Dedifferentiated amniotic fluid mesenchymal stem cell (primary cell): ENCODE measurements at regions not wholly inside any gene's neighbourhood (a gene's known extent, or its start where the extent isn't known, plus 50 kb on each side); places are given as distances from the start of the nearest gene placed in this dataset.
"Not testable (repeated sequence)": the region's sequence is repeated elsewhere in the genome, so short reads cannot be mapped to it uniquely, and the experiment has no call there.

Source experiments
- DNase-seq: peaks from one replicate; pipeline ENCODE4 v3.0.0-alpha.2; 2016; ENCODE audit errors: extremely low spot score

DNA sequence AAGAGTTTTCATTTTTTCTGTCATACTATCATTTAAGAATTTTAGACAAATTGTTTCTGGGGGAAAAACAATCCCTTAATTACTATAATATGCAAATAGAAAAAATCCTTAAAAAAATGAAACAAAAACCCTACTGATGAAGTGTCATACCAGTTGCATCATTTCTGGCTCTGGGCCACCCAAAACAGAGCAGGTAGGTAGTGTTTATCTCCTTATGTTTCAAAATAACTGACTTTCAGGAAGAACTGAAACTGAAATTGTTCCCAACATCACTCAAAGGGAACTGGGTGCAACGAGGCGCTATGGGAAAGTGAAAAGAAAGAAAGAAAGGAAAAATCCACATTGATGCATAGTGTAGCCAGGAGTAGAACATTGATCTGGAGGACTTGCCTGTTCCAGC lies 653.1 kb upstream of the SOX9 start:
- DNase-seq = no peak

DNA sequence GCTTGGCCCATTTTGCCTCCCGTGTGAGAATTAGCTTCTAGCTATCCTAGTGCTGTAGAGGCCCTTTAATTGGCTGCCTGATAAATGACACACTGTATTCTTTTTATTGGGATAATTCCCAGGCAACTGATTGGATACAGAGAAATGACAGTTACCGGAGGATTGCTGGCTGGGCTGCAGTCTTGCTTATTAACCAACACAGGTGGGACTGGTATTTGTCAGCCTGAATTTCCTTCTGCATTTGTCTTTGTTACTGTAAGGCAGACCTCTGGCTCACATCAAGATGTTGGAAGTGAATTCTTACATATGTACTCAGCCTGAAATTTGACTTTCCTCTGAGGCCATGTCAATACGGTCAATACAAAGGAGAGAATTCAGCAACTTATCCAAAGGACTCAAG lies 650.8 kb upstream of the SOX9 start:
- no peak for DNase-seq

DNA sequence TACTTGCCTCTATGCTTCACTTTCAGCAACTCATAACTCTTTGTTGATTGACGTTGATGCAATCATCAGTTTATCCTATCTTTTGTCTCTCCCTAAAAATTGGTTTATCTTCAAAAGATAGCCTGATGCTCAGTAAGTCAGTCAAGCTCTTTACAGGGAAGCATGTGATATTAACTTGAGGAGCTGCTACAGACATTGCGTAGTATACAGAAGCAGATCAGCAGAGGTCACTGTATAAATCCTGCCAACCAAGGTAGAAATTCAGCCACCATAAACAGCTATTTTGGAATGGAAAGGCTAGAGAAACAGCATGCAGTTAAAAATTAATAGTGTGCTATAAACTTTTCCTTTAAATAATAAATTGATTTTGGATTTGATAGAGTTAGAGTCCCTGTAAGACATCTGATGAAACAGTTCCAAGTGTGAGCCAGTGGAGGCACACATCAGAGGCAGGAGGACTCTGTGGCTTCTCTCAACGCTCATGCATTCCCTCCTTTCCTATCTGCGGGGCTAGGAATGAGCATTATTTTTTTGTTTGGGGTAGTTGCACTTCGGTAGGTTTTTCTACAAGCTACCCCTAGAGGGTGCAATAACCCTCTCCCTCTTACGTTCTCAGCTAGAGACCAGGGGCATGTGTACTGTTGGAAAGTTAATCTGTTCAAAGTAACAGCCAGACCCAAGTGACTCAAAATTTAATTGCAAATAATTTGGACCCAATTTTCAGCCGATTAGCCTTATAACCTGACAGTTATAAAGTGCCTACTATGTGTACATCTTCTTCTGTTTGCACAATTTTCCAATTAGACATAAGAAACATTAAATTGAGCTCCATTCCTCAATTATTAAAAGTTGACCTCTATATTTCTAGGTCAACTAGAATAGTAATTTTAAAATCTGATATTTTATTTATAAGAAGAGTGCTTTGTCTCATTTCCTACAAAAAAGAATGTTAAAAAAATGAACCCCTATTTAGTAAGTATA lies 647.7 kb upstream of the SOX9 start:
- peak; percentile 21 for DNase-seq

DNA sequence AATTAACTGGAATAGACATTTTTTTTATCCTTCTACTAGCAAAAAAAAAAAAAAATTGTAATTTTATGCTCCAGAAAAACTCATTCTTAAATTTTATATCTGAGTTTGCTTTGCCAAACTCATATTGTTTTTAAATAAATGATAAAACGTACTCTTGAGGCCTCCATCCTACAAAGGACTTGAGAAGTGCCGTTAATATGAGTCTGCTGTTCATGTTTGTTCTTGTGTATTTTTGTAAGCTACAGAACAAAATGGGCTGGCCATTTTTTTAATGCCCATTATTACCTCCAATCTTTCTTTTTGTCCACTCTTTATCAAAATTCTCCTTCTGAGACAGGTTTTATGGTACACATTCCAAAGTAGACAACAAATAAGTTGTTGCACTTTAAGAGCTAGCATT lies 643.5 kb upstream of the SOX9 start:
- no peak for DNase-seq

DNA sequence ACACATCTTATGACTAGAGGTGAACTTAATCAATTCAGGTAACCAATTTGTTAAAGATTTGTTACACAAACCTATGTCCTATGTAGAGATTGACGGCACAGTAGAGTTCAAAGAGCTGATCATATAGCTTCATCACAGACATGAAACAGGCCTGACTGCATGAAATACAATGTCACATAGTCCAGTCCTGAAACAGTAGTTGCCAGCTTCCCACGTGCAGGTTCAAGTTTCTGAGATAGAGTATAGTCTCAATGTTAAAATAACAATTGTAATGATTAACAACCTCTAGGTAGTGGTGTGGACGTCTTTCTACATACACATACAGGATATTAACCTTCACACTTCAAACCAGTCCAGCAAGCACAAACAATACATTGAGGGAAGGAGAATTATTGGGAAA lies 640.7 kb upstream of the SOX9 start:
- no peak for DNase-seq

- no peak for DNase-seq
Observed at GRCh38 chr17:71482625-71483024, 638.2 kb upstream of the SOX9 start.

GRCh38 chr17:71484546-71484945 lies 636.3 kb upstream of the SOX9 start:
- no peak for DNase-seq

- DNase-seq = no peak
Observed at GRCh38 chr17:71485426-71485825, 635.4 kb upstream of the SOX9 start.

- no peak for DNase-seq
Observed at GRCh38 chr17:71486261-71486660, 634.6 kb upstream of the SOX9 start.

DNA sequence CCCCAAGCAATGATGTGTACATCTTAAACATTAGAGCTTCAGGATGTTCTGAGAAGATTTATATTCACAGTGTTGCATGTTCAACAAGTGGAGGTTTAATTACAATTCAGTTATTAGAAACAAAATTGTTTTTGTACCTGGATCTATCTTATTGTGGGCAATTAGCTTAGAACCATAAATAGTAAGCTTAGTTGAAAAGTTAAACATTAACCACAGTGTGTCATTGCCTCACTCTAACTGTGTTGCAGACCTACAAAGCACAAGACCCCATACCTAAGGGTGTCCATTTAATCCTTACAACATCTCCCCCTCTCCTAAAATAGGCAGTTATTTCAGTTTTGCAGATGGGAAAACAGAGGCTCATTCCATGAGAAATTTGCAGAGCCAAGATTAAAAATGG lies 632.0 kb upstream of the SOX9 start:
- DNase-seq = no peak

GRCh38 chr17:71494062-71494855 lies 626.6 kb upstream of the SOX9 start:
- peak; percentile 38 for DNase-seq

DNA sequence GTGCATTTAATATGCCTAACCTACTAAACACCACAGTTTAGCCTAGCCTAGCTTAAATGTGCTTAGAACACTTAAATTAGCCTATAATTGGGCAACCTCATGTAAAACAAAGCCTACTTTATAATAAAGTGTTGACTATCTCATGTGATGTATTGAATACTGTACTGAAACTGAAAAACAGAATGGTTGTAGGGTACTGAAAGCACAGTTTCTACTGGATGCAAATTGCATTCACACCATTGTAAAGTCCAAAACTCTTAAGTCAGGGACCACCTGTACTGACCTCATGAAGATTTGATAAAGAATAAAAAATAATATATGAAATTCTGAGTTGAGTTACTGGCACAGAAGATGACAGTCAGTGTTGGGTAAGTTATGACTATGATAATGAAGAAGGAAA lies 625.4 kb upstream of the SOX9 start:
- DNase-seq = no peak

DNA sequence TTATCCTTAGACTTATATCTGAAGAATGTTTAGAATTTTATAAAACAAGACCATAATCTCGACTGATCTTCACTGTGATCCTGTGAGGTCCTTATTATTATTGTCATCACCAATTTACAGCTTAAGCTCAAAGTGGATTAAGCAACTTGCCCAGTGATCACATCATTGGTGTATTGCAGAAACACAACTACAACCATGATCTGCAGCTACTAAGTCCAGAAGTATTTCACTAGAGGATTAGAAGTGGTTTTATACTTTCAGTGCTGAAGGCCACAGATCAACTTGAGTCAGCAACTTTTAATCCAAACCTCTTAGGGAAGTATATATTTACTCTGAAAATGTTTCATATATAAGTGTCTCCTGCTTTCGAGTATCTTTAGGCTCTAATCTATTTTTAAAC lies 624.3 kb upstream of the SOX9 start:
- DNase-seq = peak; percentile 61

DNA sequence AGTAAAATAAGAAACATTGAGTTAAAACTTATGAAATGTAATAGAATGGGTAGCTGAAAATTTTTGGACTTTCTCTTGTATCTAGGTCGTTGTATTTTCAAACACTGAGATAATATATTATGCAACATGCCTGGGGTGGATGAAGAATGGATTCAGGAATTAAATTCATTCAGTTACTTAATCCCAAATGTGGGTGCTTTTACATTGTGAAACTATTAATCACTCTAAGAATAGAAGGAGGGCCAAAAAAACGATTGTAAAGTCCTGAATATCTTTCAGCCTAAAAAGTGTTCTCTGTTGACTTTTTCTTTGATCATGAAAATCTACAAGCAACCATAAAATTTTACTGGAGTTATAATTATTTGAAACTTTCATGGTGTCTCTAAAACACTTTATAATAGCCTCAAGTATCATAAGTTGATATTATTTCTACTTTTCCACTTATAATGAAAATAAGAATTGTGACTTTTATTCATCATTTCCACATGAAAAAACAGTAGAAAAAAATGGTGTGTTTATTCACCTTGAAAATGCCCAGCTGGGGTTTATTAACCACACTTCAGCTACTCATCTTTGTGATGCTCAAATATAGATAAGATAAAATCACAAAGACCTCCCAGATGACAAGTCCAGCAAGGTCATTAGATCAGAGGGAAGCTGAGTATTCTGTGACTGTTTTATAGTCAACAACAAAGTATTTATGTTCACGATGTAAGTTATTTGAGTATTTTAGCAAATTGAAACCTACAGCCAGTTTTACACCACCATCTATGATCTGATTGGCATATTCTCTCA lies 619.9 kb upstream of the SOX9 start:
- no peak for DNase-seq

GRCh38 chr17:71501711-71502110 lies 619.1 kb upstream of the SOX9 start:
- no peak for DNase-seq

DNA sequence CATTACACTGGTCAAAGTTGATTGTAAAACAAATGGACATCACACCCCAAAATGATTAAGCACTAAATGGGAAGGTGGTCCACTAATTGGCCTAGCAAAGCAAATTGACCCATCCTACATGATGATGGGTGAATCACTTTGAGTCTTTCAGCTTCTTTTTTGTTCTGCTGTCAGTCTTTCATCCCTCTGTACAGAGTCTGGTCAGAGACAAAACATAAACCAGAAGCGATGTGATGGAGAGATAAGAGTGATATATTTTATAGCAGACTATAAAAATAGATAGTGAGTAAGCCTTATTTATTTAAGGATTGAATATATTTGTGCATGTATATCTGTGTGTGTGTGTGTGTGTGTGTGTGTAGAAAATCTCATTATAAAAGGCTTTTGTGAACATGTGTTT lies 618.4 kb upstream of the SOX9 start:
- no peak for DNase-seq

- DNase-seq = no peak
Observed at GRCh38 chr17:71503710-71504465, 616.9 kb upstream of the SOX9 start.

GRCh38 chr17:71505200-71505599 lies 615.6 kb upstream of the SOX9 start:
- peak; percentile 51 for DNase-seq

DNA sequence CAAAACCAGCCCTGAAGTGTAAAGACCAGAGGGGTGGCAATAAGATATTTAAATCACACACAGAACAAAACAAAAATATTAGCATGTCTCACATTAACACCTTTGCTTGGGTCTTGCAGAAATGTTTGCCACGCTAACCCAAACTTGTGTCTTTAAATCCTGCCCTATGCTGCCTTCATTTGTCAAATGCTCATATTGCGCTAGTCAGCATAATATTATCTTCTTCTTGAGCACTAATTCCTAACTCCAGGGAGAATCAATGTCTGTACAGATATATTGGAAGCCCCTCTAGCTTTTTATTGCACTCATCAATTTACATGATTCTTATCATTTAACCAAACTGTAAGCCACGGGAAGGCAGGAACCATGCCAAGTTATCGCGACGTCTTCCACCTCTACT lies 614.8 kb upstream of the SOX9 start:
- no peak for DNase-seq

GRCh38 chr17:71511266-71511995 lies 609.4 kb upstream of the SOX9 start:
- DNase-seq = no peak

DNA sequence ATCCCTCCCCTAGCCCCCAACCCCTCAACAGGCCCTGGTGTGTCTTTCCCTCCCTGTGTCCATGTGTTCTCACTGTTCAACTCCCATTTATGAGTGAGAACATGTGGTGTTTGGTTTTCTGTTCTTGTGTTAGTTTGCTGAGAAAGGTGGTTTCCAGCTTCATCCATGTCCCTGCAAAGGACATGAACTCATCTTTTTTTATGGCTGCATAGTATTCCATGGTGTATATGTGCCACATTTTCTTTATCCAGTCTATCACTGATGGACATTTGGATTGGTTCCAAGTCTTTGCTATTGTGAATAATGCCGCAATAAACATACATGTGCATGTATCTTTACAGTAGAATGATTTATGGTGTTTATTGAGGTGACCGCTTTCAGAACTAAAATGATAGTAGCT lies 607.1 kb upstream of the SOX9 start:
- DNase-seq = not testable (repeated sequence)
